ENCODE measurements at regions not wholly inside any gene's neighbourhood (a gene's known extent, or its start where the extent isn't known, plus 50 kb on each side); places are given as distances from the start of the nearest gene placed in this dataset.

DNA sequence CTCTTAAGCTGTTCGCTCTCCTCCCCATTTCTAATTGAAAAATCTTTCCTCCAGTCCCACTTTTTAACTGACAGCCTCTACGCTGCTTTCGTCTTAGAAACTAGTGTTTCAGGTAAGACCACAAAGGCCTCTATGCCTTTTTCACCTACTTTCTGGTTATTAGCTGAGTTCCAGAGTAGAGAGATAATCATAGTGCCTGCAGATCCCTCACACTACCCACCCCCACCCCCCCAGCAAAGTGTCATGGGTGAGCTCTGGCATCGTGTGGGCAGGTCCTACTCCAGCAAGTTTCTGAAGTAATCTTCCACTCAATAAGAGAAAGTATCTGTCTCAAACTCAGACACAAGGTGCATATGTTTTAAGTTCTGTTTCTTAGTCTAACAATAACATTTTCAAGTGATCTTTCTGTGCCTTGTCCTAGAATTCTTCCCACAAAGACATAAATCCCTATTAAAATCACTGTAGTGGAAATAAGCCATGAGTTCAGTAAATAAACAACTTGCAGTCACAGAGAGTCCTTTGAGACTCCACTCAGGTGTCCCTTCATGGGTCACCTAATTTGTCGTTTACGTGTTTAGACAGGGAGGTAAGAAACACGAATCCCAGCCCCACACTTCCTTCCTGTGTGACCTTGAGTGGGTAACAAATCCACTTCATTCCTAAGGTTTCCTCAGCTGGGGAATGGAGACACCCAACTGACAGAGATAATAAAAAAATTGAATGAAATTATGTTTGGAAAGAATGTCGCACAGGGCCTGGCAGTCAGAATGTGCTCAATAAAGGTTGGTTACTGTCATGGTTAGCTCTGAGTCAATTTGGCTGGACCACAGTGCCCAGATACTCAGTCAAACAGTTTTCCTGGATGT, 228.9 kb upstream of the CAND1 start:
- TF ChIP-seq SUZ12 (IDR thresholded peaks at IDR 0.05; ENCODE audit: extremely low read depth, insufficient read depth, insufficient read length) (no peak), YY1 (IDR thresholded peaks at IDR 0.05; ENCODE audit: insufficient read depth, insufficient read length) (no peak), ZNF274 (IDR thresholded peaks at IDR 0.05; ENCODE audit: low read depth, low read length) (no peak)

Data from NT2/D1 (cell line).